ENCODE measurements at regions not wholly inside any gene's neighbourhood (a gene's known extent, or its start where the extent isn't known, plus 50 kb on each side); places are given as distances from the start of the nearest gene placed in this dataset.

GRCh38 chr6:115643762-115644161, 416.9 kb downstream of the FRK start:
- no peaks in the 10 kb centered on the region for H3K9me2 ChIP-seq (ENCODE audit: insufficient read depth)
- DNase-seq (ENCODE audit: low read depth, low spot score) (peak; percentile 13), ATAC-seq (peak; percentile 73)
- no peak overlapping the region for H3K4me3 ChIP-seq (replicated peaks in 1 of 2; ENCODE audit: low read depth in 1 of 2, low read length in 2 of 2)
- RAD21 ChIA-PET (ENCODE audit: low non-redundant PET in 1 of 2, low total read pairs in 2 of 2, uncharacterized antibody in 2 of 2, unreplicated experiment in 2 of 2) = no interaction called here
- no peak overlapping the region for H3K27ac ChIP-seq (ENCODE audit: low read depth, low read length)
- no peaks in the 10 kb centered on the region for H3K36me3 ChIP-seq (ENCODE audit: control insufficient read depth in 1 of 2, insufficient read depth in 2 of 2, low read length in 2 of 2)
- H3K4me1 ChIP-seq (ENCODE audit: control insufficient read depth in 1 of 2, insufficient read depth in 2 of 2, low read length in 2 of 2) = peaks cover 0 to 2% of the 10 kb centered on the region in 2 experiments; a peak in 2 of 4 replicates
- no peaks in the 10 kb centered on the region for H3K79me2 ChIP-seq (ENCODE audit: insufficient read depth, low read length)
- no peak overlapping the region for H3K9ac ChIP-seq (ENCODE audit: low read length)
- no peak overlapping the region for H2AFZ ChIP-seq (ENCODE audit: low read depth, low read length, poor library complexity, severe bottlenecking)
- intact Hi-C loops (cut with micrococcal nuclease) = no loop called here
- CTCF ChIA-PET = no interaction called here
- H3K9me3 ChIP-seq (ENCODE audit: control insufficient read depth in 1 of 2, insufficient read depth in 1 of 2, low read depth in 1 of 2, low read length in 2 of 2) = no peaks in the 10 kb centered on the region
- no peak for TF ChIP-seq SRF (IDR thresholded peaks at IDR 0.05; ENCODE audit: low read depth)
- TF ChIP-seq REST (IDR thresholded peaks at IDR 0.05; ENCODE audit: low read depth) = no peak
- TF ChIP-seq YY1 (IDR thresholded peaks at IDR 0.05; ENCODE audit: extremely low read depth, insufficient replicate concordance, low read depth, low read length) = no peak
- no peak for TF ChIP-seq POLR2A (IDR thresholded peaks at IDR 0.05; ENCODE audit: borderline replicate concordance, extremely low read depth, insufficient read depth, insufficient read length)
- TF ChIP-seq CEBPB (IDR thresholded peaks at IDR 0.05; ENCODE audit: low read depth) = no peak
- TF ChIP-seq ZBTB33 (IDR thresholded peaks at IDR 0.05; ENCODE audit: extremely low read depth, insufficient replicate concordance, low read length) = no peak
- no peak for TF ChIP-seq CBX3 (IDR thresholded peaks at IDR 0.05; ENCODE audit: low read depth)
- TF ChIP-seq ZNF274 (IDR thresholded peaks at IDR 0.05; ENCODE audit: low read depth, low read length) = no peak
- no peak for TF ChIP-seq SIN3A (IDR thresholded peaks at IDR 0.05; ENCODE audit: low read depth)
- no peak for TF ChIP-seq EZH2phosphoT487 (IDR thresholded peaks at IDR 0.05; ENCODE audit: borderline replicate concordance)
- TF ChIP-seq, protein P1, sequence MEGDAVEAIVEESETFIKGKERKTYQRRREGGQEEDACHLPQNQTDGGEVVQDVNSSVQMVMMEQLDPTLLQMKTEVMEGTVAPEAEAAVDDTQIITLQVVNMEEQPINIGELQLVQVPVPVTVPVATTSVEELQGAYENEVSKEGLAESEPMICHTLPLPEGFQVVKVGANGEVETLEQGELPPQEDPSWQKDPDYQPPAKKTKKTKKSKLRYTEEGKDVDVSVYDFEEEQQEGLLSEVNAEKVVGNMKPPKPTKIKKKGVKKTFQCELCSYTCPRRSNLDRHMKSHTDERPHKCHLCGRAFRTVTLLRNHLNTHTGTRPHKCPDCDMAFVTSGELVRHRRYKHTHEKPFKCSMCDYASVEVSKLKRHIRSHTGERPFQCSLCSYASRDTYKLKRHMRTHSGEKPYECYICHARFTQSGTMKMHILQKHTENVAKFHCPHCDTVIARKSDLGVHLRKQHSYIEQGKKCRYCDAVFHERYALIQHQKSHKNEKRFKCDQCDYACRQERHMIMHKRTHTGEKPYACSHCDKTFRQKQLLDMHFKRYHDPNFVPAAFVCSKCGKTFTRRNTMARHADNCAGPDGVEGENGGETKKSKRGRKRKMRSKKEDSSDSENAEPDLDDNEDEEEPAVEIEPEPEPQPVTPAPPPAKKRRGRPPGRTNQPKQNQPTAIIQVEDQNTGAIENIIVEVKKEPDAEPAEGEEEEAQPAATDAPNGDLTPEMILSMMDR (IDR thresholded peaks at IDR 0.05 in 2 of 3, conservative IDR thresholded peaks at IDR 0.05 in 1 of 3; ENCODE audit: borderline replicate concordance in 1 of 3, insufficient read depth in 1 of 3, low read depth in 2 of 3, low read length in 2 of 3) = peak in 2 of 3 experiments; percentile 16 to 23; a peak in 1 of 6 replicates
- TF ChIP-seq EGR1 (IDR thresholded peaks at IDR 0.05; ENCODE audit: low read depth) = no peak
- TF ChIP-seq FOSL1 (IDR thresholded peaks at IDR 0.05; ENCODE audit: low read depth) = 0 out of 2 replicates have a peak, but pooled peaks have one; percentile 11
- TF ChIP-seq RAD21 (IDR thresholded peaks at IDR 0.05; ENCODE audit: low read depth) = 0 out of 2 replicates have a peak, but pooled peaks have one; percentile 17
- H3K27me3 ChIP-seq (ENCODE audit: insufficient read depth, low read length) = no peaks in the 10 kb centered on the region
- BruUV-seq (replicated peaks) = no TSS peak
- POLR2A ChIA-PET = no interaction called here
- H4K20me1 ChIP-seq (ENCODE audit: insufficient read depth) = no peaks in the 10 kb centered on the region
- H3K4me2 ChIP-seq (ENCODE audit: low read length) = no peak overlapping the region
